Esophagus muscularis mucosa (tissue), 3 donors: ENCODE measurements at regions not wholly inside any gene's neighbourhood (a gene's known extent, or its start where the extent isn't known, plus 50 kb on each side); places are given as distances from the start of the nearest gene placed in this dataset.

ENCODE experiments used
- POLR2A ChIP-seq: fragments of 450-650 bp; IDR thresholded peaks from one replicate; pipeline ENCODE4 v1.6.1; 2017; ENCODE audit warnings: antibody characterized with exemption, moderate library complexity, mild to moderate bottlenecking, low read depth
- TF ChIP-seq, protein P1 (sequence below), 3 experiments: fragments of 200-600 bp in 2 of 3; fragments of 450-650 bp in 1 of 3; sonication (generic) in 2 of 3; IDR thresholded peaks; one replicate each; pipeline ENCODE4 v1.5.1; 2017 to 2019; ENCODE audit warnings: antibody characterized with exemption in 3 of 3, mild to moderate bottlenecking in 2 of 3, moderate library complexity in 1 of 3

DNA sequence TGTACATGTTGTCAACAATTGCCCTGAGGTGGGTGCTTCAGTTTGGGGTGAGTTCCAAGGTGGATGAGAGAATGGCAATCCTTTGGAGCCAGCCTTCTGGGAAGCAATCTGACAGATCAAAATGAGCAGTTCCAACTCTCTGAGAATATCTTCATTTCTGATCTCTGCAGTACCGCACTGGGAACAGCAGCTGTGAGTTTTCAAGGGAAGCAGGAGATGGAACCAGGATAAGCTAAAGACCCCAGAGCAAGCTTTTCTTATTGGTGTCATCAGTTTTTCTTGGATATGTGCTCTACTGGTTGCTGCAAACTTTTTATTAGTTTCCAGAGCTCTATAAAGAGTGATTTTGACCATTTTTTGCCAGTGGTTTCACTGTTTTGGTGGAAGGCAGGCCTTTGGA is 94.7 kb downstream of the KCNJ12 start:
- TF ChIP-seq POLR2A = no peak
- TF ChIP-seq, protein P1, sequence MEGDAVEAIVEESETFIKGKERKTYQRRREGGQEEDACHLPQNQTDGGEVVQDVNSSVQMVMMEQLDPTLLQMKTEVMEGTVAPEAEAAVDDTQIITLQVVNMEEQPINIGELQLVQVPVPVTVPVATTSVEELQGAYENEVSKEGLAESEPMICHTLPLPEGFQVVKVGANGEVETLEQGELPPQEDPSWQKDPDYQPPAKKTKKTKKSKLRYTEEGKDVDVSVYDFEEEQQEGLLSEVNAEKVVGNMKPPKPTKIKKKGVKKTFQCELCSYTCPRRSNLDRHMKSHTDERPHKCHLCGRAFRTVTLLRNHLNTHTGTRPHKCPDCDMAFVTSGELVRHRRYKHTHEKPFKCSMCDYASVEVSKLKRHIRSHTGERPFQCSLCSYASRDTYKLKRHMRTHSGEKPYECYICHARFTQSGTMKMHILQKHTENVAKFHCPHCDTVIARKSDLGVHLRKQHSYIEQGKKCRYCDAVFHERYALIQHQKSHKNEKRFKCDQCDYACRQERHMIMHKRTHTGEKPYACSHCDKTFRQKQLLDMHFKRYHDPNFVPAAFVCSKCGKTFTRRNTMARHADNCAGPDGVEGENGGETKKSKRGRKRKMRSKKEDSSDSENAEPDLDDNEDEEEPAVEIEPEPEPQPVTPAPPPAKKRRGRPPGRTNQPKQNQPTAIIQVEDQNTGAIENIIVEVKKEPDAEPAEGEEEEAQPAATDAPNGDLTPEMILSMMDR (IDR thresholded peaks at IDR 0.05) = no peak
